ENCODE measurements at regions not wholly inside any gene's neighbourhood (a gene's known extent, or its start where the extent isn't known, plus 50 kb on each side); places are given as distances from the start of the nearest gene placed in this dataset.
"Not testable (repeated sequence)": the region's sequence is repeated elsewhere in the genome, so short reads cannot be mapped to it uniquely, and the experiment has no call there.

- DNase-seq = no peak
Measured at GRCh38 chr5:32932241-32932935, 221.3 kb downstream of the NPR3 start.

- DNase-seq = no peak
Measured at GRCh38 chr5:32933692-32934091, 222.6 kb downstream of the NPR3 start.

- no peak for DNase-seq
Measured at GRCh38 chr5:32934529-32934928, 223.4 kb downstream of the NPR3 start.

- DNase-seq = no peak
Measured at GRCh38 chr5:32935283-32935682, 224.2 kb downstream of the NPR3 start.

GRCh38 chr5:32936329-32936728 lies 225.2 kb downstream of the NPR3 start:
- no peak for DNase-seq

- DNase-seq = no peak
Measured at GRCh38 chr5:32942225-32942989, 231.3 kb downstream of the NPR3 start.

GRCh38 chr5:32949286-32949970 lies 238.3 kb downstream of the NPR3 start:
- no peak for DNase-seq

GRCh38 chr5:32951003-32951402 lies 239.9 kb downstream of the NPR3 start:
- no peak for DNase-seq

- no peak for DNase-seq
Measured at GRCh38 chr5:32951878-32952277, 240.8 kb downstream of the NPR3 start.

- not testable (repeated sequence) for DNase-seq
Measured at GRCh38 chr5:32952421-32952820, 241.3 kb downstream of the NPR3 start.

- DNase-seq = no peak
Measured at GRCh38 chr5:32953694-32954093, 242.6 kb downstream of the NPR3 start.

GRCh38 chr5:32955814-32956213 lies 244.7 kb downstream of the NPR3 start:
- DNase-seq = no peak

GRCh38 chr5:32960340-32961058 lies 249.4 kb downstream of the NPR3 start:
- DNase-seq = no peak

- no peak for DNase-seq
Measured at GRCh38 chr5:32961059-32961415, 249.9 kb downstream of the NPR3 start.

GRCh38 chr5:32964261-32964660 lies 253.1 kb downstream of the NPR3 start:
- DNase-seq = no peak

- DNase-seq = no peak
Measured at GRCh38 chr5:32973646-32974045, 262.5 kb downstream of the NPR3 start.

- no peak for DNase-seq
Measured at GRCh38 chr5:32975656-32976375, 264.7 kb downstream of the NPR3 start.

- no peak for DNase-seq
Measured at GRCh38 chr5:32981061-32981460, 269.9 kb downstream of the NPR3 start.

- DNase-seq = no peak
Measured at GRCh38 chr5:32984851-32985610, 273.9 kb downstream of the NPR3 start.

- no peak for DNase-seq
Measured at GRCh38 chr5:32989815-32990214, 278.7 kb downstream of the NPR3 start.

- DNase-seq = no peak
Measured at GRCh38 chr5:32990593-32991420, 279.7 kb downstream of the NPR3 start.

All from central memory CD4-positive, alpha-beta T cell (primary cell).